NCI-H2196 (cell line): ENCODE measurements at regions not wholly inside any gene's neighbourhood (a gene's known extent, or its start where the extent isn't known, plus 50 kb on each side); places are given as distances from the start of the nearest gene placed in this dataset.
"Not testable (repeated sequence)": the region's sequence is repeated elsewhere in the genome, so short reads cannot be mapped to it uniquely, and the experiment has no call there.

Experiments used
- DNase-seq: peaks from one replicate; lab custom pipeline; 2025; ENCODE audit not compliant: unreplicated experiment; lab: John Stamatoyannopoulos, UW

- peak; percentile 14 for DNase-seq
Observed at GRCh38 chr7:81887098-81888090, 117.5 kb upstream of the HGF start.

GRCh38 chr7:81886211-81886764 lies 116.4 kb upstream of the HGF start:
- DNase-seq = no peak

DNA sequence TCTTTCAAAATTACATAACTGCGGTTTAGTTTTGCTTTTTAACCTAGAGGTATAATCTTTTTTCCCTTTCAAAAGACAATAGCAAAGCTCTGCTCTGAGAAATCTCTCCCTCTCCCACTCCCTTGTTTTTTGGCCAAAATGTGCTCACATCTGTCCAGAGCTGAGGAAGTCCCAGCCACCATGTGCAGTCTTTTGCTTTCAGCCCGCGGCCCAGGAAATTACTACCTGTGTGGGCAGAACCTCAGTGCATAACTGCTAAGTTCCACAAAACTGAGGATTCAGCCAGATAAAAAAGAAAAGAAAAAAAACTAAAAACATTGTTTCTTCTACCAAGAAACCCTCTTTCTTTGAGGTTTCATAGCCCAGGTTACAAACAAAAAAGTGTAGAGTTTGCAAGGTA lies 115.0 kb upstream of the HGF start:
- DNase-seq = no peak

DNA sequence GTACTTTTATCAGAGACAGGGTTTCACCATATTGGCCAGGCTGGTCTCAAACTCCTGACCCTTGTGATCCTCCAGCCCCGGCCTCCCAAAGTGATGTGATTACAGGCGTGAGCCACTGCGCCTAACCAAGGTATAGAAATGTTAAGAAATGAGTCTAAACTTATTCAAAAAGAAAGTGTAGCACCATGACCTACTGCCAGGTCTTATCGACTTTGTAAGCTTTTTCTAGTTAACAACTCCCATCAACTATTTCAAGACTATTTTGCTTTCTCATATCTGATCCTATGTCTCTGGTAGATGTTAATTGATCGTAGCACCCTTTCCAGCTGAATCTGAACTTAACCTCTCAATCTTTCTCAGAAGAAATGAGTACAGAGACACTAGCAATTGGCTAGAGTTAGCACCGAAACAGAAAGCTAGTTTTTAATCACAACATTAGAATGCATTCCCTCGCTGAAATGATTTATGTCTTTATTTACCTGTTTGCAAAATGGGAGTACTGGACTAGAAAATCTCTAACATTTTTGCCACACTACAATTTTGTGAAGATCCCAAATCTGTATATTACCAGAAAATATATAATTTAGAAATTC lies 114.0 kb upstream of the HGF start:
- DNase-seq = no peak

- no peak for DNase-seq
Observed at GRCh38 chr7:81882086-81882485, 112.2 kb upstream of the HGF start.

- no peak for DNase-seq
Observed at GRCh38 chr7:81877890-81878289, 108.0 kb upstream of the HGF start.

GRCh38 chr7:81873559-81873958 lies 103.7 kb upstream of the HGF start:
- no peak for DNase-seq

DNA sequence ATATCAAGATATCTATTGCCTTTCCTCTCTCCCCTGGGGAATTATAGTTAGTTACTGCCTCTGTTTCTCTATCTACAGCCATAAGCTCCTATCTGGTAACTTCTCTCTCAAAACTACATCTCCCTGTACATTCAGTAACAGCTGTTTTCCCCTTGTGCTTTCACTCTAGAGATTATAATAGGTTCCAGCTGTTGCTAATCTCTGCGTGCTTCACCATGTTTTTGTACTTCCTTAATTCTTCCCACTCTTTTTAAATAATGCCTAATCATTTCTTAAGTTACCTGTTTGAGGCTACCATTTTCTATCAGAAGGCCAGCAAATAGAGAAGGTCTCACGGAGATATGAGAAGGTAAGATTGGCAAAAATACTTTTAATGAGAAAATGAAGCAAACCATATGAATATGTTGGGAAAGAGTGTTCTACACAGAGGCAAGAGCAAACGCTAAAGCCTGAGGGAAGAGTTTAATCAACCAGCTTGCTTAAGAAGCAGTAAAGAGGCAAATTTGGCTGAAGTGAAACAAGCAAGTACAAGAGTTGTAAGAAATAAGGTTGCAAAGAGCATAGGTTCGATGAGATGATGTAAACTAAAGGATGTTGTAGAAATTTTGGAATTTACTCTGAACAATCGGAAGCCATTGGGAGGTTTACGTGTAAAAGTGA lies 101.9 kb upstream of the HGF start:
- no peak for DNase-seq

DNA sequence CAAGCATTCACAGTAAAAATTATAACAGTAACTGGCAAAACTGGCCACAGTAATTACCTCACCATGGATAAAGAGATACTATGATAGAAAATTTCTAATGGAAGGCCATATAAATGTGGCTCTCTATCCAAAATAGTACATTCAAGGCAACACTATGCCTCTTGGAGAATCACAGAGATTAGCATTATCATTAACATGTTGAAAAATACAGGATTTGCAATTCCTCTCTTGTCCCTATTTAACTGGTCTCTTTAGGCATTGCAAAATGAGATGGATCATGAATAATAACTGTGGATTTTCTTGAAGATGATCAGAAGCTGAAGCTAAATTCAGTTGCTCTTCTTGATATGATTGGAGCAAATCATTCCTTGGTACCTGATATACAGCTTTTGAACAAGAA lies 100.8 kb upstream of the HGF start:
- DNase-seq = no peak

DNA sequence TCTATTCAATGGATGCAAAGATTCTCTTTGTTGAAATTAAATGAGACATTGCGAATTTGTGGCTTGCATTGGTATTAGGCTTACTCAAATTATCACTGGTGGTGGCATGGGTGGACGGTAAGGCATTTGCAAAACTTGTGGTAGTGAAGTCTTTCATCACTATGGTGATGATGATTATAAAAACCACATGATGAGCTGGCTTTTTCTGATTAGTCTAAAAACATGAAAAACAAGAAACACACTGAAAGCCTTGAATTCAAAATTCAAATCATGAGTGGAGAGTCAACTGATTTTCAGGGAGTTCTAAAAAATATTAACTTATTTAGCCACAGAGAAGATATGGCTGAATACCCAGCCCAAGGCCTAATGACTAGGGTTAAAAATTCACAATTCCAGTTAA lies 99.8 kb upstream of the HGF start:
- DNase-seq = no peak

DNA sequence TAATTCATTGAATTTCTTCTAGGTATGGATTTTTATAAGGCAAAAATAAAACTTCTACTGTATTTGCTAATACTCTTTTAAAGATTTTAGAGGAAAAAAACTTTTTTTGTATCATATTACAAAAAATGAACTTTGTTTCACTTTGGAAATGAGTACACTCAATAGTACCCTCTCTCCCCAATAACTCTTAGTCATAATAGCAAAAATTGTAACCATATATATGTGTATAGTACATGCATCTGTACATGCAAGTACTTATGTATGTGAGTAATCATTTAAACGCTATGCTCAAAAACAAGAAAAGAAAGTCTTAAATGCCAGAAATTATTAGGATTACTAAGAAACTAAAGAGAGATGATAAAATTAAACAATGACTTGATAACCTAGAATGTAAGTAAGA lies 95.9 kb upstream of the HGF start:
- no peak for DNase-seq

- no peak for DNase-seq
Observed at GRCh38 chr7:81859433-81859832, 89.6 kb upstream of the HGF start.

DNA sequence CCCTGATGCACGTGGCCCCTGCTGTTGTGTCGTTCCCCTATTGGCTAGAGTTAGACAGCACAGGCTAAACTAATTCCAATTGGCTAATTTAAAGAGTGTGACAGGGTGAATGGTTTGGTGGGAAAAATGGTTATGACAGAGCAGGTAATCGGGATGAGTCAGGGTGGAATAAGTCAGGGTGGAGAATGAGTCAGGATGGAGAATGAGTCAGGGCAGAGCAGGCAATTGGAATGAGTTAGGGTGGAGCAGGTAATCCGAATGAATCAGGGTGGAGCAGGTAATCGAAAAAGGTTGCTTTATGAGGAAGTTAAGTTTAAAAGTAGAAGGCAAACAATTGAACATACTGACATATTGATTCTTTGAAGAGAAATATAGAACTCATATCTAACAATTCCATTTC lies 89.0 kb upstream of the HGF start:
- not testable (repeated sequence) for DNase-seq

- no peak for DNase-seq
Observed at GRCh38 chr7:81857385-81857784, 87.5 kb upstream of the HGF start.

DNA sequence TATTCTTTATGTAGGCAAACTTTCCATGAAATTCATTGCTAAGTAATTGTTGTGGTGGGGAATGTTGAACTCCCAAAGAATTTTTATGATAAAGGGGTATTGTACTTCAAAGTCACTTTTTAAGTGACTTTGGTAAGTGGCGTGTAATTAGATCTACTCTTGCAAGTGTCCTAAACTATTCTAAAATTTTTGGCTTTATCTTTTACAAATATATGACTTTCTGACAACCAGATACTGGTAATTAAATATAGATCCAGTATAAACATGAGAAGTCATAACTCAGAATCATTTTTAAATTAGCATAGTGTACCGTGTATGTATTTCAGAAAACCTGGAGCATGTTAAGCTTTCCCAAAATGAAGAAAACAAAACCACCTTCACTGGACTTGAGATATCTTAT lies 84.7 kb upstream of the HGF start:
- DNase-seq = no peak

DNA sequence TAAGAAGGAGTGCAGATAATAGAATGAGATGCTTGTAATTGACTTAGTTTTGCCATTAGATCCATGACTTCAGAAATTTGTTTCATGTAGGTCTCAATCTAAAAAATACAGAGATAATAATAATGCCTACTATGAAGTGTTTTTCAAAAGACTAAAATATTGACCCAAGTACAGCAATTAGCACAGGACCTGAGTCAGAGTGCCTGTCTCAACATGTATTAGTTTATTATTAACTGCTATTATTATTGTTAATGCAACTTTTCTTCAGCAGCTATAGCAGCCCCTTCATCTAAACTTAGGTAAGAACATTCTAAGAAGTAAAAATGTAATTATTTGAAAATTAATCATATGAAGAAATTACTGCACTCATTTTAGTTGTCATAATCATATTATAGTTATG lies 82.9 kb upstream of the HGF start:
- DNase-seq = no peak

GRCh38 chr7:81851413-81851812 lies 81.6 kb upstream of the HGF start:
- DNase-seq = no peak

- no peak for DNase-seq
Observed at GRCh38 chr7:81846398-81846797, 76.6 kb upstream of the HGF start.

DNA sequence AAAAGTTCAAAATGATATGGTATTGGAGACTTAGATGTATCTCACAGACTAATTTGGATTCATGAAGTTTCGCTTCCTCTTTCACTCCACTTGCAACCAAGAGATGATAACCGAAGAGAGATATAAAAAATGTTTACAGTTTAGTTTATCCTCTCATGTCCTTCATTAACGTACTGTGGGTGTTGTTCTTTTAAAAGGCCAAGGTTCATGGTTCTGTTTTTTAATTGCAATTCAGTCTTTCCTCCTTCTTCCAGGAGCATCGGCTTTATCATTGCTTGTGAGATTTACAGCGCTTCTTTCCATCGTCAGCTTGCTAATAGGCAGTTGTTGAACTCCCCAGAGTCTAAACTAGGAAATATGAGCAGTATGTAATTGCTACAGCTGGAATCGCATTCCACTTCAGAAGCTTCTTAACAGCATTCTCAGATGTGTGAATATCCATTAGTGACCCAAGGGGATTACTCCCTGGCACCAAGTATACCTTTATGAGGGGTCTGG lies 75.9 kb upstream of the HGF start:
- no peak for DNase-seq

DNA sequence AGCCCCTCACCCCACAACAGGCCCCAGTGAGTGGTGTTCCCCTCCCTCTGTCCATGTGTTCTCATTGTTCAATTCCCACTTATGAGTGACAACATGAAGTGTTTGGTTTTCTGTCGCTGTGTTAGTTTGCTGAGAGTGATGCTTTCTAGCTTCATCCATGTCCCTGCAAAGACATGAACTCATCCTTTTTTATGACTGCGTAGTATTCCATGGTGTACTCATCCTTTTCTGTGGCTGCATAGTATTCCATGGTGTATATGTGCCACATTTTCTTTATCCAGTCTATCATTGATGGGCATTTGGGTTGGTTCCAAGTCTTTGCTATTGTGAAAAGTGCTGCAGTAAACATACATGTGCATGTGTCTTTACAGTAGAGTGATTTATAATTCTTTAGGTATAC lies 73.8 kb upstream of the HGF start:
- DNase-seq = not testable (repeated sequence)

GRCh38 chr7:81842361-81842760 lies 72.5 kb upstream of the HGF start:
- DNase-seq = no peak
